Pancreas (tissue), 10 donors: ENCODE measurements at regions not wholly inside any gene's neighbourhood (a gene's known extent, or its start where the extent isn't known, plus 50 kb on each side); places are given as distances from the start of the nearest gene placed in this dataset.

Source experiments
- ATAC-seq, 4 donors: fragments of 200-7000 bp; cut with Tn5 transposase; one replicate each; pipeline versions ENCODE4 v1.8.0 to v1.9.1; 2020; ENCODE audit warnings: mild to moderate bottlenecking in 4 of 4, moderate library complexity in 4 of 4
- DNase-seq, 6 donors: peaks; one replicate each; pipeline ENCODE4 v3.0.0-alpha.2; 2020
- FAIRE-seq: peaks from 2 replicates; lab custom pipeline; 2012; peaks lifted over from hg19 to GRCh38; lab: Jason Lieb, UNC
- H3K27ac ChIP-seq, 4 donors: fragments of 200-600 bp; sonication (generic); 1 replicate in 3 of 4; 2 replicates in 1 of 4; pipeline versions ENCODE4 v1.5.0 to v1.8.0; 2020
- H3K27me3 ChIP-seq, 4 donors: fragments of 200-600 bp; one replicate each; pipeline ENCODE4 v1.8.0; 2021
- H3K36me3 ChIP-seq, 3 donors: fragments of 200-600 bp; sonication (generic) in 1 of 3; one replicate each; pipeline versions ENCODE4 v1.5.0 to v1.8.0; 2020 to 2021
- H3K4me1 ChIP-seq, 3 donors: fragments of 200-600 bp; one replicate each; pipeline ENCODE4 v1.8.0; 2021
- H3K4me3 ChIP-seq, 4 donors: fragments of 200-600 bp; sonication (generic) in 2 of 4; one replicate each; pipeline versions ENCODE4 v1.5.0 to v1.8.0; 2020 to 2021
- H3K9me3 ChIP-seq, 4 donors: fragments of 200-600 bp; one replicate each; pipeline ENCODE4 v1.8.0; 2021
- CTCF ChIP-seq, 4 donors: fragments of 200-600 bp; sonication (generic) in 3 of 4; IDR thresholded peaks; one replicate each; pipeline versions ENCODE4 v1.5.0 to v1.8.0; 2021; ENCODE audit warnings: antibody characterized with exemption in 4 of 4
- WGBS, 2 donors: extraction: QIAGEN DNeasy Blood & Tissue Kit; methylation state at CpG; one replicate each; pipeline ENCODE4 v1.1.7; 2013; 5-methylcytosine and 5-hydroxymethylcytosine counted together
- intact Hi-C, 3 donors: fragments of 100-400 bp; cut with DNase I; formaldehyde crosslinking; loops; one replicate each; pipeline versions ENCODE4 v1.11.1 to v1.14.2; 2022
- donor health status: healthy with polysubstance abuse.
- donor health status: DM: no; HTN: no; CAD: no; lungs with moderate emphysema.
- donor health status: DM: no; HTN: no; CAD: no.
- donor health status: control.
- donor health status: control.
- donor health status: Bipolar disorder and iron deficiency.
- donor health status: DM: yes; HTN: yes; CAD: no.
- donor health status: DM: no; HTN: no; CAD: no.
- donor health status: DM: no; HTN: no; CAD: no.
- donor health status: DM: yes; HTN: yes; CAD: no.

- WGBS, 2 donors: 78 to 81% methylated on average over 5 of the region's 5 CpGs
- ATAC-seq: no peak
- DNase-seq: no peak
- Histone ChIP-seq H3K36me3 (no peaks in the 10 kb centered on the region), H3K4me3 (no peak overlapping the region), H3K27me3 (no peaks in the 10 kb centered on the region), H3K27ac (no peak overlapping the region), H3K9me3 (no peaks in the 10 kb centered on the region), H3K4me1 (peaks cover 0 to 7% (median 0%) of the 10 kb centered on the region in 3 donors)
- intact Hi-C loops: no loop called here
- FAIRE-seq: no peak
- TF ChIP-seq CTCF (IDR thresholded peaks at IDR 0.05): no peak
Observed at GRCh38 chr10:3723766-3724165, 61.2 kb downstream of the KLF6 start.

- no peak for TF ChIP-seq CTCF (IDR thresholded peaks at IDR 0.05)
- DNase-seq (peak in 2 of 6 donors; percentile 18 to 48), FAIRE-seq (no peak), ATAC-seq (peak in 3 of 4 donors; percentile 19 to 71 (median 37))
- Histone ChIP-seq H3K36me3 (no peaks in the 10 kb centered on the region), H3K9me3 (no peaks in the 10 kb centered on the region), H3K4me3 (no peak overlapping the region), H3K27me3 (no peaks in the 10 kb centered on the region), H3K4me1 (peaks cover 0 to 7% (median 0%) of the 10 kb centered on the region in 3 donors), H3K27ac (peak overlapping the region in 1 of 4 donors; percentile 30)
- 85 to 93% methylated on average over 8 of the region's 8 CpGs for WGBS, 2 donors
- intact Hi-C loops: no loop called here
Observed at GRCh38 chr10:3720228-3721019, 64.6 kb downstream of the KLF6 start.

- 48 to 50% methylated on average over 17 of the region's 17 CpGs for WGBS, 2 donors
- Histone ChIP-seq H3K4me3 (no peak overlapping the region), H3K4me1 (peaks cover 0 to 7% (median 0%) of the 10 kb centered on the region in 3 donors), H3K9me3 (no peaks in the 10 kb centered on the region), H3K36me3 (no peaks in the 10 kb centered on the region), H3K27ac (peak overlapping the region; percentile 52 to 80 (median 71)), H3K27me3 (no peaks in the 10 kb centered on the region)
- intact Hi-C loops: no loop called here
- FAIRE-seq (no peak), ATAC-seq (peak; percentile 88 to 96 (median 90)), DNase-seq (peak; percentile 75 to 88 (median 88))
- no peak for TF ChIP-seq CTCF (IDR thresholded peaks at IDR 0.05)
Observed at GRCh38 chr10:3719024-3719843, 65.8 kb downstream of the KLF6 start.

DNA sequence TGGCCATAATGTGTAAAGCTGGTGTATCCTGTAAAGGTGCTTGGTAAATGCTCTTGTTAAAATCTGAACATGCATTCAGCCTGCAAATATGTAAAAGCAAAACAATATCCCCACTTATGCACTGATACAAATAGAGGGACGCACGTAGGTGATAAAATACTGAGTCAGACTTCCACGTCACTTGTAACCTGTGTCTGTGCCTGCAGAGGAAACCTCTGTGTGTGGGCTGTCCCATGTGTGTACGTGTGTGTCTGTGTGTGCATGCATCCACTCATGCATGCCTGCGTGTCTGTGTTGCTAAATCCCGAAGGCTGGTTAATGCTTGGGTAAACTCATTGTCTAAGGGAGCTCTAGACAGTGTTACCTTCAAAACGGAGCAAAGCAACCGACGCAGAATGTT, 68.9 kb downstream of the KLF6 start:
- ATAC-seq: no peak
- intact Hi-C loops: no loop called here
- Histone ChIP-seq H3K4me3 (no peak overlapping the region), H3K27me3 (no peaks in the 10 kb centered on the region), H3K36me3 (no peaks in the 10 kb centered on the region), H3K27ac (no peak overlapping the region), H3K4me1 (peaks cover 0 to 7% (median 0%) of the 10 kb centered on the region in 3 donors), H3K9me3 (no peaks in the 10 kb centered on the region)
- WGBS, 2 donors: 79 to 86% methylated on average over 9 of the region's 9 CpGs
- no peak for TF ChIP-seq CTCF (IDR thresholded peaks at IDR 0.05)
- no peak for DNase-seq
- no peak for FAIRE-seq
